Activated T-cell treated with anti-CD3 and anti-CD28 coated beads, Interleukin-2, amount 50 U/mL, for 4 hours (primary cell): ENCODE measurements at regions not wholly inside any gene's neighbourhood (a gene's known extent, or its start where the extent isn't known, plus 50 kb on each side); places are given as distances from the start of the nearest gene placed in this dataset.

ENCODE experiments used
- ATAC-seq, 2 donors: fragments of 200-7000 bp; cut with Tn5 transposase; one replicate each; pipeline ENCODE4 v1.10.0; 2021
- DNase-seq: peaks from one replicate; pipeline ENCODE4 v3.0.0-alpha.2; 2020
- H3K27me3 Mint-ChIP-seq: one replicate; pipeline ENCODE4 v1.8.0; 2021; ENCODE audit warnings: low read depth, mixed read lengths
- H3K36me3 Mint-ChIP-seq: one replicate; pipeline ENCODE4 v1.8.0; 2022; ENCODE audit warnings: mixed read lengths; ENCODE audit not compliant: insufficient read depth
- H3K4me1 Mint-ChIP-seq: one replicate; pipeline ENCODE4 v1.8.0; 2021; ENCODE audit warnings: low read depth, mixed read lengths
- H3K4me3 Mint-ChIP-seq: one replicate; pipeline ENCODE4 v1.8.0; 2021; ENCODE audit warnings: mild to moderate bottlenecking, moderate library complexity, mixed read lengths
- H3K9me3 Mint-ChIP-seq: one replicate; pipeline ENCODE4 v1.8.0; 2021; ENCODE audit warnings: mixed read lengths

DNA sequence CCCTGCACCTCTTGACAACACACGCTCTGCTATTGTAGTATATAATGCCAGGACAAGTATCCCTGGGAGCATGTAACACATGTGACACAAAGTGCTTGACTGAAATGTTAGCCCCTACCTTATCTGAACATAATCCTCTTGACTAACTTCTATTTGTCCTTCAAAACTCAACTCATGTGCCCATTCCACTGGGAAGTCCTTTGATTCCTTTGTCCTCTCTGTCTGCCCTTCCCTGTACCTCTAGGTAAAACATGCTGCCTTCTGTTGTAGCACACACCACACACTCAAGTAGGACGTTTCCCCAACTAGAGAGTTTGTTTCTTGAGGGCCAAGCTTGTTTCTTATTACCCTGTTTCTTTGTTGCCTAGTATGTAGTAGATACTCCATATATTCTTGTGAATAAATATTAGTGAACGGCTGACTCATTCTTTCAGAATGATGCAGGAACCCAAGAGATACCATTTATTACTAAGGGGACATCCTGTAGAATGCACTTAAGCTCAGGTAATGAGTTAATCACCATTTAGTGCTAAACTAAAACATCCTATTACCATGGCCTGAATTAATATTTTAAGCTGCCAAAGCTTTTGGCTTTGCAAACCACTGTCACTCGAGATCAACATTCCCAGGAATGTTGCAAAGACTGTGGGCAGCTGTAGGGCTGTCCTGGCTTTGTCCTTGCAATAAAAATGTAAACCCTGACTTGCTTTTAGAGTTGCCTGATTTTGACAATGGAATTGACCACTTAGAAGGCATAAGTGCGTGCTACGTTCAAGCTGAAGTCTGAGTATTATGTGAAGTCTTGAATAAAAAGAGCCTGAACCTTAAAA, 313.4 kb downstream of the COG6 start:
- Mint-ChIP-seq H3K36me3 (no peaks in the 10 kb centered on the region), H3K4me3 (no peak overlapping the region), H3K27me3 (no peaks in the 10 kb centered on the region), H3K4me1 (no peaks in the 10 kb centered on the region), H3K9me3 (no peaks in the 10 kb centered on the region)
- no peak for ATAC-seq
- no peak for DNase-seq

DNA sequence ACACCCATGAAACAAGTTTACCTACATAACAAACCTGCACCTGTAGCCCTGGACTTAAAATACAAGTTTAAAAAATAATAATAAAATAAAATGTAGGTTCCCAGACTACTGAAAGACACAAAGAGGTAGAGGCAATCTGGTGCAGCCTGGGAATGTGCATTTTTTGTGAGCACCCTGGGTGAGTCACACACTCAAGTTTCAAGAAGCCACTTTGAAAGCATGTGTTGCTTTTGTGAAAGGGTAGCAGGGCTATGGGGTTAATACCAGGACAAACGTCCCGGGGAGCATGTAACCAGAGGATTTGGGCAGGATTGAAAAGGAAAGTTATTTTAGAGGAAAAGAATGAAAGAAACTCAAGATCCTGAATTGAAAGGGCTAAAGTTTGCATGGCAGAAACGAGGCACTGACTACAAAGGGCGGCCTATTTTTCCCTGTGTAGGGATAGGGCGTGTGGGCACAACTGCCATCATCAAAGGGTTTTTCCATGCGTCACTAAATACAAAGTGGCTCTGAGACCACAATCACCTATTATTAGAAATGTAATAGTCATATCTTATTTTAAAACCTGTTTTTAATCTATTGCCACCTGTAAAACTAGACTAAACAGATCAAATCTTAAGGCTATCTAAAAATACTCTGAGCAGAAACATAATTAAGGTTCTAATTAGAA, 314.9 kb downstream of the COG6 start:
- Mint-ChIP-seq H3K27me3 (no peaks in the 10 kb centered on the region), H3K36me3 (no peaks in the 10 kb centered on the region), H3K9me3 (no peaks in the 10 kb centered on the region), H3K4me1 (no peaks in the 10 kb centered on the region), H3K4me3 (no peak overlapping the region)
- DNase-seq (no peak), ATAC-seq (no peak)

DNA sequence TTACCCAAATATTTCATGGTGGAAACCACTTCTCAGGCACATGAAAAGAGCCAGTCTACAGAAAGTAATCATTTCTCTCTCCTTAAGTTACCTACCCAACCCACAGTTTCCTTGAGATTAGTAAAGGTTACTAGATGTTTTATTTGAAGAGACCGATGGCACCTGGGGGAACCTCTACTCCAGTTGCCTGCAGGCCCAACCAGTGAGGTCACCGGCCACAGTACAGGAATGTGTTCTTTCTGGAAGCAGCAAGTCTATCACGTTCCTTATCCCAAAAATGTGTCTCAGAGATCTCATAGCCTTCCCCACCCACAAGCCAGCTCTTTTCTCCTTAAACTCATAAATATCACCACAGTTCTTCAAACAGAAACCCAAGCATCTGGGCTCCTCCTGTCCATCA, 316.1 kb downstream of the COG6 start:
- Mint-ChIP-seq H3K4me3 (no peak overlapping the region), H3K4me1 (no peaks in the 10 kb centered on the region), H3K27me3 (no peaks in the 10 kb centered on the region), H3K9me3 (no peaks in the 10 kb centered on the region), H3K36me3 (no peaks in the 10 kb centered on the region)
- no peak for ATAC-seq
- DNase-seq: no peak

DNA sequence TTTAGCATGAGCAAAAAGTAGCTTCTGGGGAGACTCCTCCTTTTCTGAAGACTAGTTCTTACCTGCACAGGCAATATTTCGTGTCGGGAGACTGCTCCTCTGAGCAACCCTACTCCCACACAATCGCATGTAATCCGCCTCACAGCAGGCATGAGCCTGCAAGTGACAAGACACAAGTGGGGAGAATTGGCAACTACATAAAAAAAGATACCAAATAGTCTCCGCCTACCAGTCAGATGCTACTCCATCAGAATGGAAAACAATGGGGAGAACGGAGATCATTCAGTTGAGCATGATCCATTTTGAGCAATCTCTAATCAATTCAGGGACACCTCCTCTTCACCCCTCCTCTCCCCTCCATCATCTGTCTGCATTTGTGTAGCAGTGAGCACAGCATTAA, 321.0 kb downstream of the COG6 start:
- H3K36me3 Mint-ChIP-seq: no peaks in the 10 kb centered on the region
- DNase-seq: no peak
- H3K4me3 Mint-ChIP-seq: no peak overlapping the region
- no peaks in the 10 kb centered on the region for H3K9me3 Mint-ChIP-seq
- H3K4me1 Mint-ChIP-seq: no peaks in the 10 kb centered on the region
- no peaks in the 10 kb centered on the region for H3K27me3 Mint-ChIP-seq
- ATAC-seq: no peak

DNA sequence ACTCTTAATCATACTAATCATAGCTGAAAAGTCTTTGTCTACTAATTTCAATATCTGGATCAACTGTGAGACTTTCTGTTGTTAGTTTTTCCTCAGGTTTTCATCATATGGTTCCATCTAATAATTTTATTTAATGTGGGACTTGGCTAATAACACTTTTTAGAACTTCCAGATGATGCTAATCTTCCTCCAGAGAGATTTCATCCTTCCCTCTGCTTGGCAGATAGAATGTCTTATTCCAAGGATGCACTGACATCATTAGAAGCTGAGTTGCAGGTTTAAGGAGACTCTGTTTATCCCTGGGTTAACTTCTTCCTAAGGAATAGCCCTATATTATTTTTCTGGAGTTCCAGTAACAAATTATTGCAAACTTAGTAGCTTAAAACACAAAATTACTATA, 325.6 kb downstream of the COG6 start:
- H3K27me3 Mint-ChIP-seq: no peaks in the 10 kb centered on the region
- H3K4me3 Mint-ChIP-seq: no peak overlapping the region
- DNase-seq (no peak), ATAC-seq (no peak)
- peaks cover 3% of the 10 kb centered on the region for H3K9me3 Mint-ChIP-seq
- H3K4me1 Mint-ChIP-seq: no peaks in the 10 kb centered on the region
- no peaks in the 10 kb centered on the region for H3K36me3 Mint-ChIP-seq

DNA sequence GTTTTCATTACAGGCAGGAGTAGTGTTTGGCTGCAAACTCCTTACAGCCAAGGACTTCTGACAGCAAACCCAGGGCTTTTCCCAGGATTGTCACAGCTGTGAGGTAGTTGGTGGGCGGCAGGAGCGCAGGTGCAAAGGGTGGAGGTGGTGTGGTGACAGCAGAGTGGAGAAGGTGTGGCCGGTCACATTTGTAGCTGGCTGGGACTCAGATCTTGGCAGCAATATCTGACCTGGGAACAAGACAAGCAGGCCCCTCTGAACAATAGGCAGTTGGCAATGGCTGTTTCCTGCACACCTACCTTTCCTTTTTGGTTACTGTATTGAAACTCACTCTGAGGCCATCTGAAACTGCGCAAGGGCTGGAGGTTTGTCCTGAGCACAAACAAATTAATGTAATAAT, 327.3 kb downstream of the COG6 start:
- H3K4me3 Mint-ChIP-seq: no peak overlapping the region
- no peaks in the 10 kb centered on the region for H3K4me1 Mint-ChIP-seq
- H3K9me3 Mint-ChIP-seq: peaks cover 4% of the 10 kb centered on the region
- H3K36me3 Mint-ChIP-seq: no peaks in the 10 kb centered on the region
- no peaks in the 10 kb centered on the region for H3K27me3 Mint-ChIP-seq
- DNase-seq: no peak
- ATAC-seq: no peak

DNA sequence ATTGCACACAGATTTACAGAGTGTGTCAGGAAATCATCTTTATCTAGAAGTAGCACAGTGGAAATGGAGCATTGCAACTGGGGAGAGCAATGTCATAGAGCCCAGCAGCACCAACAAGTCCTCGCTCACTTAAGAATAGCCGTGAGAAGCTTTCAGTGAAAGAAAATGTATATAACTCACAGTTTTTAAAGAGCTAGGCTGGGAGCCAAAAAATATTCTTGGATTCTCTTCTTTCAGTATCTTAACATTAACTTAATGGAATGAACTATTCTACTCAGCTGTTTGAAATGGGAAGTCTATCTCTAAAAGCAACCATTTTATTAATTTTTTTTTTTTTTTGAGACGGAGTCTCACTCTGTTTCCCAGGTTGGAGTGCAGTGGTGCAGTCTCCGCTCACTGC, 329.6 kb downstream of the COG6 start:
- ATAC-seq (no peak), DNase-seq (no peak)
- peaks cover 4% of the 10 kb centered on the region for H3K9me3 Mint-ChIP-seq
- H3K4me1 Mint-ChIP-seq: no peaks in the 10 kb centered on the region
- H3K27me3 Mint-ChIP-seq: no peaks in the 10 kb centered on the region
- no peaks in the 10 kb centered on the region for H3K36me3 Mint-ChIP-seq
- no peak overlapping the region for H3K4me3 Mint-ChIP-seq

DNA sequence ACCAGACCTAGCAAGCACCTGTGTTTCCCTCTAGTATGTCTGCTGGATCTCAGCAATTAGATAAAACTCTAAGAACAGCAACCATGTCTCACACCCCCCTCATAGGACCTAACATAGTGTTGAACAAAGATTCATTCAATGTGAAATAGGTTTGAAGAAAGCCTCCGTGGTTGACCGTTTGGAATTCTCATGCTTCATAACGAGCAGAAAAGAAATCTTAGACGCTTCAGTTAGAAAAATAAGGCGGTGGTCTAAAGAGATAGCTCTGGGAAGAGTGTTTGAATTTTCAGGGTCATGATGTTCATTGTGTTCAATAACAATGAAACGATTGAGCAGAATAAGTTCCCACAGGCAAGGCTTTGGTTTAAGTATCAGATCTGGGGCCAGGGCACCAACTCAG, 332.9 kb downstream of the COG6 start:
- Mint-ChIP-seq H3K4me3 (no peak overlapping the region), H3K27me3 (no peaks in the 10 kb centered on the region)

DNA sequence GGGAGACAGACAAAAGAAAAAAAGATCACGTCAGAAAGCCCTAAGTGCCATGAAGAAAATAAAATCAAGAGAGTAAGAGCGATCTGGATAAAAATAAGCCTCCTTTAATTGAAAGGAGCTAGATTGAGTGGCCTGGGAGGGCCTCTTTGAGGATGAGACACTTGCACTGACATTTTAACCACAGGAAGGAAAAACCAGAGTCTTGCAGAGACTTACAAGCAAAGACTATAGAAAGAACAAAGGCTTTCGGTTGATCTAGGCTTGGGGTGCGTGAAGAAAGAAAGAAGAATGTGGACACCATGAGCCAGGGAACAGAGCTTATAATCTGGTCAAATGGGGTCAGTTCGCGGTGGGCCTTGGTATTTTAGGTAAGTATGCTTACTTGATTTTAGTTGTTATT, 342.7 kb downstream of the COG6 start:
- Mint-ChIP-seq H3K4me1 (peaks cover 23% of the 10 kb centered on the region), H3K36me3 (no peaks in the 10 kb centered on the region), H3K27me3 (no peaks in the 10 kb centered on the region), H3K4me3 (peak overlapping the region; percentile 27), H3K9me3 (no peaks in the 10 kb centered on the region)
- ATAC-seq (peak; percentile 83 to 84), DNase-seq (no peak)

More for the DNA sequence above, 332.9 kb downstream of the COG6 start:
- Mint-ChIP-seq H3K9me3 (peaks cover 4% of the 10 kb centered on the region), H3K36me3 (no peaks in the 10 kb centered on the region), H3K4me1 (no peaks in the 10 kb centered on the region)
- ATAC-seq: no peak
- DNase-seq: no peak

DNA sequence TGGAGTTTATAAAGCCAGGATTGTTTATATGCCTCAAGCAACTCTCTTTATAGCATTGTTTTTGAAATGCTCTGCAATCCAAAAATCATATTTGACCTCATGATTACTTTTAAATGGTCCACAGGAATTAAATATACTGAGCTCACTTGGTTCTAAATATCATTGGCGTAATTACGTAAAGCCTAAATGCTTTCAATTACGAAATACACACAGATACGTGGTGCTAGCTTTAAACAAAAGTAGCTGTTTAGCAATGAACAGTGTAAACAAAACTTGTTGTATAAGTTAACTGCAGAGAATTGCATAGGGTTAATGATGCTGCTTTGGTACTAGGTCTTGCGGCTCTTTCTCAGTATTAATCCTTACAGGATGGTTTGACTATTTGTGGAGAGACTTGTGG, 346.6 kb downstream of the COG6 start:
- no peaks in the 10 kb centered on the region for H3K27me3 Mint-ChIP-seq
- no peaks in the 10 kb centered on the region for H3K9me3 Mint-ChIP-seq
- peaks cover 21% of the 10 kb centered on the region for H3K4me1 Mint-ChIP-seq
- H3K36me3 Mint-ChIP-seq: no peaks in the 10 kb centered on the region
- ATAC-seq: no peak
- DNase-seq: no peak
- H3K4me3 Mint-ChIP-seq: no peak overlapping the region

DNA sequence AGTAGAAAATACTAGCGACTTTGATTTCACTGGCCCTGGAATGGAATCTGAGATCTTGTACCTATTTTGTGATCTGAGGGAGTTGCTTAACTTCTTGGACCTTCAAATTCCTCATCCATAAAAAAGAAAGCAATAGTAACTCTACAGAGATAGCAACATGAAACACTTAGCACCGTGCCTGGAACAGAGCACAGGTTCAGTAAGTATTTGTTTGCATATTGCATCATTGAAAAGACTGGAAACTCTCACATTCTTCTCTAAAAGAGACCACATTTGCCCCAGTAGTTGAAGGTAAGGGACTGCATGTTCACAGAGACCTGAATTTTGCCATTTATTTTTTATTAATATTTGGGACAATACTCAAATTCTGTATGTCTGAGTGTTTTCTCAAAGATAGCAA, 358.1 kb downstream of the COG6 start:
- no peaks in the 10 kb centered on the region for H3K27me3 Mint-ChIP-seq
- H3K36me3 Mint-ChIP-seq: no peaks in the 10 kb centered on the region
- H3K4me3 Mint-ChIP-seq: no peak overlapping the region
- H3K9me3 Mint-ChIP-seq: no peaks in the 10 kb centered on the region
- peaks cover 2% of the 10 kb centered on the region for H3K4me1 Mint-ChIP-seq
- ATAC-seq (no peak), DNase-seq (no peak)

DNA sequence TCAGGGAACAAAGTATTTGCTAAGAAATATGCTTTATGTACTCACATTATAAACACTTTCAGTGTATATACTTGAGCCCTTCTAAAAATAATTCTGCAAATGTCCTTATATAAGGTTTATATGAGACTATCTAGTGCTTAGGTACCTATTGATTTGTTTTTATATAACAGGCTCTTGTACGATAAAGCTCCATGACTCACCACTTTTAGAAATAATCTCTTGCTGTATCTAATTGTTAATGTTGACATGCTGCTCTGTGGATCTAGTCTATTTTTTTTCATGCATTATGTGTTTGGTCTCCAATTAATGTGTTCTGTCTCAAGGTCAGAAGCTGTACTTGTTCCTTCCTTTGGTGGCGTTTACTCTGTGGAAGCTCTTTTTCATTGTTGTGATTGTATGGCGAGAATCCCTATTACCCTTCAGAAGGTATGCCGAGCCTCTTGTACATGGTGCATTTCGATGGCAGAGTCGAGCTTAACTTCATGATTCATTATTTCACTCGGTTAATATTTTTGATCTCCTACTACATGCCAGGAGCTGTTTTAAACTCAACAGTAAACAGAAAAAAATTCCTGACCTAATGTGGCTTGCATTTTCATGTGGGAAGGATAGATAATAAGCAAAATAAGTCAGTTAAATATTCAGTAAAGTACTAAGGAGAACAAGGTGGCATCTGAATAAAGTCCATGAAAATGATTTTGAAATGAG, 361.6 kb downstream of the COG6 start:
- Mint-ChIP-seq H3K9me3 (no peaks in the 10 kb centered on the region), H3K36me3 (no peaks in the 10 kb centered on the region), H3K4me1 (peaks cover 2% of the 10 kb centered on the region), H3K27me3 (no peaks in the 10 kb centered on the region), H3K4me3 (no peak overlapping the region)
- DNase-seq: no peak
- no peak for ATAC-seq

DNA sequence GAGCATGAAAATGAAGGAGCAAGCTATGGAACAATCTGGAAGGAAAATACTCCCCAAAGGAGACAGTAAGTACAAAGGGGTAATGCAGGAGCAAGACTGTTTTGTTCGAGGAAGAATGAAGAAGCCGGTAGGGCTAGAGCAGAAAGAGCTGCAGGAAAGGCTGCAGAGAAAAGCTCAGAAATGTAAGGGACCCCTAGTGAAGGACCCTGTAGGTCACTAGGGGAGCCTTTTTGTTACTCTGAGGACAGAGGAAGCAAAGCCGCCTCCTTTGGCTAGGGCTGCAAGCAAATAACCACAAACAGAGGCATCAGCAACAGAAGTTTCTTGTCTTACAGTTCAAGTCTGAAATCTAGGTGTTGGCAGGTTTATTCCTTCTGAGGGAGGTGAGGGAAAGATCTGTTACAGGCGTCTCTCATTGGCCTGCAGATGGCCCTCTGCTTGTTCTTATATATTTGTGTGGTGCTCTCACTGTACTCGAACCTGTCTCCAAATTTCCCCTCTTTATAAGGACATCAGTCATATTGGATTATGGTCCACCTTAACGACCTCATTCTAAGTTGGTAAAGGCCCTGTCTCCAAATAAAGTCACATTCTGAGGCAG, 362.3 kb downstream of the COG6 start:
- H3K4me3 Mint-ChIP-seq: no peak overlapping the region
- peaks cover 2% of the 10 kb centered on the region for H3K4me1 Mint-ChIP-seq
- H3K27me3 Mint-ChIP-seq: no peaks in the 10 kb centered on the region
- no peaks in the 10 kb centered on the region for H3K36me3 Mint-ChIP-seq
- DNase-seq (no peak), ATAC-seq (no peak)
- no peaks in the 10 kb centered on the region for H3K9me3 Mint-ChIP-seq

DNA sequence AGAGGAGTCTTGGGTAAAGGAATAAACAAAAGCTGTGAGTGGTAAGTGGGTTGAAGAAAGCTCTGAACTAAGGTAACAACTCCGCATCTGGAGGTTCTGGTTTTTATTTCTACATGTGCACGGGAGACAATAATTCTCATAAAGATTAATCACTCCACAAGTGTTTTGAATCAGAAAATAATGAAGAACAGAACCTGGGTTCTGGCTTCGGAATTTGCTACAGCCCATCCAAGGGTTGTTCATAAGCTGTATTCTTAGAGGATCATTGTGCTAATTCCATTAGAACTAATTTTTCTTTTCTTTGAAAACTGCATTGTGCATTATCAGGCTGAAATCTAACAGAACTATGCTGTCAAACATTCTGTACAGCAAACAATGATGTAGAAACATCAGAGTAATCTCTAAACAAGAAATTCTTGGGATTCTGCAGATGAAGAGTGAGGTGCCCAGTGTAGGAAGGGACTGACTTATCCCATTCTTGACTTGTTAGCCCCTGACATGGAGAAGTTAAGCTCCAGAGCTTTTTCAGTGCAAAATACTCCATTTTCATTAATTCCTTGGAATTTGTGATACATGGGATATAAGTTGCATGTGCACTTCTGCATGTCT, 368.2 kb downstream of the COG6 start:
- H3K36me3 Mint-ChIP-seq: no peaks in the 10 kb centered on the region
- peaks cover 40% of the 10 kb centered on the region for H3K4me1 Mint-ChIP-seq
- no peak for ATAC-seq
- H3K9me3 Mint-ChIP-seq: no peaks in the 10 kb centered on the region
- no peaks in the 10 kb centered on the region for H3K27me3 Mint-ChIP-seq
- no peak overlapping the region for H3K4me3 Mint-ChIP-seq
- no peak for DNase-seq
